ENCODE measurements at regions not wholly inside any gene's neighbourhood (a gene's known extent, or its start where the extent isn't known, plus 50 kb on each side); places are given as distances from the start of the nearest gene placed in this dataset.

- H3K4me3 ChIP-seq (ENCODE audit: low read length) = no peak overlapping the region
- H3K9ac ChIP-seq (ENCODE audit: low read length) = no peak overlapping the region
- no peaks in the 10 kb centered on the region for H3K9me3 ChIP-seq (ENCODE audit: low read length)
- no peaks in the 10 kb centered on the region for H3K4me1 ChIP-seq (ENCODE audit: low read length)
- no peak overlapping the region for H3K27ac ChIP-seq (ENCODE audit: low read length)
- no peak overlapping the region for H2AFZ ChIP-seq (ENCODE audit: low read length)
- no peaks in the 10 kb centered on the region for H3K79me2 ChIP-seq (ENCODE audit: low read length)
- no peak for DNase-seq
- H3K27me3 ChIP-seq (ENCODE audit: low read length) = no peaks in the 10 kb centered on the region
- H3K4me2 ChIP-seq (ENCODE audit: low read depth, low read length, poor library complexity, severe bottlenecking) = no peak overlapping the region
- H3K9me2 ChIP-seq (replicated peaks; ENCODE audit: insufficient read depth, low read length) = no peaks in the 10 kb centered on the region
- H4K20me1 ChIP-seq (ENCODE audit: insufficient read depth, low read depth, low read length) = no peaks in the 10 kb centered on the region
- H3K36me3 ChIP-seq (ENCODE audit: insufficient read depth, low read length) = no peaks in the 10 kb centered on the region
These were observed 57.3 kb downstream of the GADD45G start for GRCh38 chr9:89661956-89662717.

- Histone ChIP-seq H3K27ac (ENCODE audit: low read length) (no peak overlapping the region), H3K9ac (ENCODE audit: low read length) (no peak overlapping the region), H3K4me2 (ENCODE audit: low read depth, low read length, poor library complexity, severe bottlenecking) (no peak overlapping the region), H3K79me2 (ENCODE audit: low read length) (no peaks in the 10 kb centered on the region), H4K20me1 (ENCODE audit: insufficient read depth, low read depth, low read length) (no peaks in the 10 kb centered on the region), H3K4me1 (ENCODE audit: low read length) (no peaks in the 10 kb centered on the region), H2AFZ (ENCODE audit: low read length) (no peak overlapping the region), H3K27me3 (ENCODE audit: low read length) (no peaks in the 10 kb centered on the region), H3K4me3 (ENCODE audit: low read length) (no peak overlapping the region), H3K36me3 (ENCODE audit: insufficient read depth, low read length) (no peaks in the 10 kb centered on the region), H3K9me2 (replicated peaks; ENCODE audit: insufficient read depth, low read length) (no peaks in the 10 kb centered on the region), H3K9me3 (ENCODE audit: low read length) (no peaks in the 10 kb centered on the region)
- no peak for DNase-seq
These were observed 58.2 kb downstream of the GADD45G start for GRCh38 chr9:89662718-89663613.

GRCh38 chr9:89663614-89663970 lies 58.8 kb downstream of the GADD45G start:
- Histone ChIP-seq H3K4me1 (ENCODE audit: low read length) (no peaks in the 10 kb centered on the region), H4K20me1 (ENCODE audit: insufficient read depth, low read depth, low read length) (no peaks in the 10 kb centered on the region), H3K4me3 (ENCODE audit: low read length) (no peak overlapping the region), H3K27ac (ENCODE audit: low read length) (no peak overlapping the region), H3K9me2 (replicated peaks; ENCODE audit: insufficient read depth, low read length) (no peaks in the 10 kb centered on the region), H3K4me2 (ENCODE audit: low read depth, low read length, poor library complexity, severe bottlenecking) (no peak overlapping the region), H2AFZ (ENCODE audit: low read length) (no peak overlapping the region), H3K9me3 (ENCODE audit: low read length) (no peaks in the 10 kb centered on the region), H3K27me3 (ENCODE audit: low read length) (no peaks in the 10 kb centered on the region), H3K9ac (ENCODE audit: low read length) (no peak overlapping the region), H3K36me3 (ENCODE audit: insufficient read depth, low read length) (no peaks in the 10 kb centered on the region), H3K79me2 (ENCODE audit: low read length) (no peaks in the 10 kb centered on the region)
- no peak for DNase-seq

GRCh38 chr9:89664010-89664409 lies 59.2 kb downstream of the GADD45G start:
- Histone ChIP-seq H4K20me1 (ENCODE audit: insufficient read depth, low read depth, low read length) (no peaks in the 10 kb centered on the region), H3K4me2 (ENCODE audit: low read depth, low read length, poor library complexity, severe bottlenecking) (no peak overlapping the region), H3K27ac (ENCODE audit: low read length) (no peak overlapping the region), H3K36me3 (ENCODE audit: insufficient read depth, low read length) (no peaks in the 10 kb centered on the region), H3K4me1 (ENCODE audit: low read length) (no peaks in the 10 kb centered on the region), H3K9me3 (ENCODE audit: low read length) (no peaks in the 10 kb centered on the region), H3K9ac (ENCODE audit: low read length) (no peak overlapping the region), H3K27me3 (ENCODE audit: low read length) (no peaks in the 10 kb centered on the region), H3K9me2 (replicated peaks; ENCODE audit: insufficient read depth, low read length) (no peaks in the 10 kb centered on the region), H3K79me2 (ENCODE audit: low read length) (no peaks in the 10 kb centered on the region), H3K4me3 (ENCODE audit: low read length) (no peak overlapping the region), H2AFZ (ENCODE audit: low read length) (no peak overlapping the region)
- no peak for DNase-seq

GRCh38 chr9:89664896-89665329 lies 60.1 kb downstream of the GADD45G start:
- no peak overlapping the region for H3K27ac ChIP-seq (ENCODE audit: low read length)
- H4K20me1 ChIP-seq (ENCODE audit: insufficient read depth, low read depth, low read length) = no peaks in the 10 kb centered on the region
- no peak overlapping the region for H3K4me2 ChIP-seq (ENCODE audit: low read depth, low read length, poor library complexity, severe bottlenecking)
- no peak for DNase-seq
- no peaks in the 10 kb centered on the region for H3K9me3 ChIP-seq (ENCODE audit: low read length)
- no peaks in the 10 kb centered on the region for H3K79me2 ChIP-seq (ENCODE audit: low read length)
- no peaks in the 10 kb centered on the region for H3K9me2 ChIP-seq (replicated peaks; ENCODE audit: insufficient read depth, low read length)
- H2AFZ ChIP-seq (ENCODE audit: low read length) = no peak overlapping the region
- H3K27me3 ChIP-seq (ENCODE audit: low read length) = no peaks in the 10 kb centered on the region
- no peak overlapping the region for H3K9ac ChIP-seq (ENCODE audit: low read length)
- no peaks in the 10 kb centered on the region for H3K4me1 ChIP-seq (ENCODE audit: low read length)
- no peak overlapping the region for H3K4me3 ChIP-seq (ENCODE audit: low read length)
- H3K36me3 ChIP-seq (ENCODE audit: insufficient read depth, low read length) = no peaks in the 10 kb centered on the region

GRCh38 chr9:89666364-89666763 lies 61.6 kb downstream of the GADD45G start:
- no peak overlapping the region for H3K4me2 ChIP-seq (ENCODE audit: low read depth, low read length, poor library complexity, severe bottlenecking)
- no peaks in the 10 kb centered on the region for H3K79me2 ChIP-seq (ENCODE audit: low read length)
- no peak overlapping the region for H2AFZ ChIP-seq (ENCODE audit: low read length)
- H3K27me3 ChIP-seq (ENCODE audit: low read length) = no peaks in the 10 kb centered on the region
- H3K9ac ChIP-seq (ENCODE audit: low read length) = no peak overlapping the region
- no peak for DNase-seq
- no peaks in the 10 kb centered on the region for H3K9me2 ChIP-seq (replicated peaks; ENCODE audit: insufficient read depth, low read length)
- no peaks in the 10 kb centered on the region for H3K9me3 ChIP-seq (ENCODE audit: low read length)
- H4K20me1 ChIP-seq (ENCODE audit: insufficient read depth, low read depth, low read length) = no peaks in the 10 kb centered on the region
- no peaks in the 10 kb centered on the region for H3K4me1 ChIP-seq (ENCODE audit: low read length)
- no peak overlapping the region for H3K4me3 ChIP-seq (ENCODE audit: low read length)
- no peak overlapping the region for H3K27ac ChIP-seq (ENCODE audit: low read length)
- no peaks in the 10 kb centered on the region for H3K36me3 ChIP-seq (ENCODE audit: insufficient read depth, low read length)

GRCh38 chr9:89666950-89667349 lies 62.1 kb downstream of the GADD45G start:
- no peaks in the 10 kb centered on the region for H3K9me3 ChIP-seq (ENCODE audit: low read length)
- H3K4me1 ChIP-seq (ENCODE audit: low read length) = no peaks in the 10 kb centered on the region
- no peaks in the 10 kb centered on the region for H4K20me1 ChIP-seq (ENCODE audit: insufficient read depth, low read depth, low read length)
- H3K27me3 ChIP-seq (ENCODE audit: low read length) = no peaks in the 10 kb centered on the region
- no peak overlapping the region for H3K9ac ChIP-seq (ENCODE audit: low read length)
- H3K27ac ChIP-seq (ENCODE audit: low read length) = no peak overlapping the region
- no peak overlapping the region for H3K4me2 ChIP-seq (ENCODE audit: low read depth, low read length, poor library complexity, severe bottlenecking)
- no peak for DNase-seq
- H3K4me3 ChIP-seq (ENCODE audit: low read length) = no peak overlapping the region
- no peaks in the 10 kb centered on the region for H3K36me3 ChIP-seq (ENCODE audit: insufficient read depth, low read length)
- no peaks in the 10 kb centered on the region for H3K9me2 ChIP-seq (replicated peaks; ENCODE audit: insufficient read depth, low read length)
- no peak overlapping the region for H2AFZ ChIP-seq (ENCODE audit: low read length)
- H3K79me2 ChIP-seq (ENCODE audit: low read length) = no peaks in the 10 kb centered on the region

- no peak for DNase-seq
- Histone ChIP-seq H3K4me2 (ENCODE audit: low read depth, low read length, poor library complexity, severe bottlenecking) (no peak overlapping the region), H3K9me3 (ENCODE audit: low read length) (no peaks in the 10 kb centered on the region), H3K27ac (ENCODE audit: low read length) (no peak overlapping the region), H3K79me2 (ENCODE audit: low read length) (no peaks in the 10 kb centered on the region), H4K20me1 (ENCODE audit: insufficient read depth, low read depth, low read length) (no peaks in the 10 kb centered on the region), H3K9me2 (replicated peaks; ENCODE audit: insufficient read depth, low read length) (no peaks in the 10 kb centered on the region), H3K27me3 (ENCODE audit: low read length) (no peaks in the 10 kb centered on the region), H3K4me1 (ENCODE audit: low read length) (no peaks in the 10 kb centered on the region), H3K9ac (ENCODE audit: low read length) (no peak overlapping the region), H3K4me3 (ENCODE audit: low read length) (no peak overlapping the region), H2AFZ (ENCODE audit: low read length) (no peak overlapping the region), H3K36me3 (ENCODE audit: insufficient read depth, low read length) (no peaks in the 10 kb centered on the region)
These were observed 62.9 kb downstream of the GADD45G start for GRCh38 chr9:89667726-89668125.

All from Karpas-422 (cell line).